ENCODE measurements at regions not wholly inside any gene's neighbourhood (a gene's known extent, or its start where the extent isn't known, plus 50 kb on each side); places are given as distances from the start of the nearest gene placed in this dataset.
A peak's percentile ranks its signal among the peaks of the same experiment; 100 is the strongest.

DNA sequence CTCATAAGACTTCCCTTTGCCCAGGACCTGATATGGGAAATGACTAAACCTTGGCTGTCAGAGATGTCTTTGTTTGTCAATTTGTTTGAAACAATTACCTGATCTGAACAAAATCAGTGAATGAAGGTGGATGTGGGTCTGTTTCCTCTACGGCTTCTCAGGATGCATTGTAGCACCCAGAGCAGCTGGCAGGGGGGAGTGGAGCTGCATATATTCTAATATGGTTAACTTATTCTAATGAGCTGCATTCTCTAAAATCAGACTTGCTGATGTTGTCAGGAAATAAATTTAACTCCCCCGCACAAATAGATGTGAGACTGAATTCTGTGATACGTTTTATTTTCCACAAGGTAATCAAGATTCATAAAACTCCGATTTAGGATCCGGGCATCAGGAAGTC, 665.4 kb downstream of the MAT2B start:
- DNase-seq (ENCODE audit: low read depth) = no peak
- in situ Hi-C loops (cut with HindIII; ENCODE audit: low sequenced_read_pairs) = no loop called here
- TF ChIP-seq, protein P1, sequence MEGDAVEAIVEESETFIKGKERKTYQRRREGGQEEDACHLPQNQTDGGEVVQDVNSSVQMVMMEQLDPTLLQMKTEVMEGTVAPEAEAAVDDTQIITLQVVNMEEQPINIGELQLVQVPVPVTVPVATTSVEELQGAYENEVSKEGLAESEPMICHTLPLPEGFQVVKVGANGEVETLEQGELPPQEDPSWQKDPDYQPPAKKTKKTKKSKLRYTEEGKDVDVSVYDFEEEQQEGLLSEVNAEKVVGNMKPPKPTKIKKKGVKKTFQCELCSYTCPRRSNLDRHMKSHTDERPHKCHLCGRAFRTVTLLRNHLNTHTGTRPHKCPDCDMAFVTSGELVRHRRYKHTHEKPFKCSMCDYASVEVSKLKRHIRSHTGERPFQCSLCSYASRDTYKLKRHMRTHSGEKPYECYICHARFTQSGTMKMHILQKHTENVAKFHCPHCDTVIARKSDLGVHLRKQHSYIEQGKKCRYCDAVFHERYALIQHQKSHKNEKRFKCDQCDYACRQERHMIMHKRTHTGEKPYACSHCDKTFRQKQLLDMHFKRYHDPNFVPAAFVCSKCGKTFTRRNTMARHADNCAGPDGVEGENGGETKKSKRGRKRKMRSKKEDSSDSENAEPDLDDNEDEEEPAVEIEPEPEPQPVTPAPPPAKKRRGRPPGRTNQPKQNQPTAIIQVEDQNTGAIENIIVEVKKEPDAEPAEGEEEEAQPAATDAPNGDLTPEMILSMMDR (IDR thresholded peaks at IDR 0.05; ENCODE audit: low read depth, low read length, missing control alignments) = no peak
- no peak overlapping the region for H3K4me3 ChIP-seq (ENCODE audit: low read depth, low read length)

DNA sequence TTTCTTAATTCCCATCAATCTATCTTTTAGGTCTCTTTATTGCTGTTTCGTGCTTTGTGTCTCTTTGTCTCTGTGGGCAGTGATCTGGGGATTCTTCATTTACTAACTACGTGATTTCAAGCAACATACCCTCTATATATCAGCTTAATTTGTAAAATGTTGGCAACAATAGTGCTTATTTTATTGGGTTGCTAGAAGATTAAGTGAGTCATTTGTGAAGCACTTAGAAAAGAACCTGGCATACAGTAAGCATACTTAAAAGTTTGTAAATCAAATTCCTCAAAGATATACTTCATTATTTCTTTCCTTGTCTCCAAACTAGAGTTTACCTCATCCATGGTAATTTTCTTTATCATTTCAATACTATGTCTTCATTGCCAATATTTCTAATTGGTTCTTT, 669.7 kb downstream of the MAT2B start:
- no peak overlapping the region for H3K4me3 ChIP-seq (ENCODE audit: low read depth, low read length)
- DNase-seq (ENCODE audit: low read depth) = peak; percentile 18
- in situ Hi-C loops (cut with HindIII; ENCODE audit: low sequenced_read_pairs) = no loop called here
- TF ChIP-seq, protein P1 (IDR thresholded peaks at IDR 0.05; ENCODE audit: low read depth, low read length, missing control alignments) = no peak

DNA sequence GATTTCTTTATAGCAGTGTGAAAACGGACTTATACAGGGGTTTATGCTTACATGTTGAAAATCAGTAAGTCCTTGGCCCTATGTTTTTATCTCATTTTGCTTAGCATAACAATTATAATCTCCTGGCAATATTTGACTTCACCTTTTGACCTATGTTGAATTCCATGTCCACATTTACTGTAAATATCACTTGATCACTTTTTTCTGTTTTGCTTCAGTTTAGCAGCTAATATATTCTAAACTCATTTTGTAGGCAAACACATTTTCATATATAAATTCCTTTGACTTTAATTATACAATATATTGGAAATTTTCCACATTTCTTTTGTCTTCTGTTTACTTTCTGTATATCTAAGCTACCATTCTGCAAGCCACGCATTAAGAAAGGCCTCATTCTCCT, 674.0 kb downstream of the MAT2B start:
- TF ChIP-seq, protein P1 (IDR thresholded peaks at IDR 0.05; ENCODE audit: low read depth, low read length, missing control alignments) = no peak
- no peak overlapping the region for H3K4me3 ChIP-seq (ENCODE audit: low read depth, low read length)

DNA sequence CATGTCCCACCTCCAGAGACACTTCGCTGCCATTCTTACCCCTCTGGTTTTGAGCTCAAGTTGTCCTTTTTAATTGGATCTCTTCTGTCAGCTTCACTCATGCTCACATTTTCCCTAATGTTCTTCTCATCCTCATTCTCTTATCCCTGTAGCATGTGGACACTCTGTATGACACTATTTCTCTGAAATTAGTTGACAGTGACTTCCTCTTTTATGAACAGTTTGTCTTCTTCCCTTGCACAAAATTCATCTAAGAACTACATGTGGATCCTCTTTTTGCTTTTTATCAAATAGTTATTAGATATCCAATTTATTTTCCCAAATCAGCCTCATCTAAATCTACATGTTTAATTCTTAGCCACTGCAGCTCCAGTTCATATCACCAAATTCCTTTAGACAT, 676.2 kb downstream of the MAT2B start:
- DNase-seq (ENCODE audit: low read depth) = no peak
- in situ Hi-C loops (cut with HindIII; ENCODE audit: low sequenced_read_pairs) = no loop called here
- TF ChIP-seq, protein P1 (IDR thresholded peaks at IDR 0.05; ENCODE audit: low read depth, low read length, missing control alignments) = no peak
- no peak overlapping the region for H3K4me3 ChIP-seq (ENCODE audit: low read depth, low read length)

More for the DNA sequence above, 674.0 kb downstream of the MAT2B start:
- in situ Hi-C loops (cut with HindIII; ENCODE audit: low sequenced_read_pairs) = no loop called here
- no peak for DNase-seq (ENCODE audit: low read depth)

DNA sequence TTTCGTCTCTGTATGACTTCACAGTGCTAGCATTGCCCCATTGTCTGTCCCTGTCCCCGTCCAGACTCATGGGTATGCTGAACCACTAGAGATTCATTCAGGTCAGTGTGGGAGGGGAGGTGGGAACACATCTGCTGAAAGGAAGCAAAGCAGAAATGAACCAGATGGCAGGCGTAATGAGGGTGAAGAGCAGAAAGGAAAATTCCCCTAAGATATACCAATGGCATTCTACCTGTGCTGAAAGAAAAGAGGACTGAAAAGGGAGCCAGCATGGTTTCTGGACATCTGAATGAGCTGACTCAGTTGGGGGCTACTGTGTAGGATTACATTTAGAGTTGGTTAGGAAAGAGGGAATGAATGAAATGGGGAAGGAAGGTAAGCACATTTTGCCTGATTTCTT, 678.7 kb downstream of the MAT2B start:
- TF ChIP-seq, protein P1 (IDR thresholded peaks at IDR 0.05; ENCODE audit: low read depth, low read length, missing control alignments) = no peak
- in situ Hi-C loops (cut with HindIII; ENCODE audit: low sequenced_read_pairs) = no loop called here
- DNase-seq (ENCODE audit: low read depth) = no peak
- H3K4me3 ChIP-seq (ENCODE audit: low read depth, low read length) = no peak overlapping the region

DNA sequence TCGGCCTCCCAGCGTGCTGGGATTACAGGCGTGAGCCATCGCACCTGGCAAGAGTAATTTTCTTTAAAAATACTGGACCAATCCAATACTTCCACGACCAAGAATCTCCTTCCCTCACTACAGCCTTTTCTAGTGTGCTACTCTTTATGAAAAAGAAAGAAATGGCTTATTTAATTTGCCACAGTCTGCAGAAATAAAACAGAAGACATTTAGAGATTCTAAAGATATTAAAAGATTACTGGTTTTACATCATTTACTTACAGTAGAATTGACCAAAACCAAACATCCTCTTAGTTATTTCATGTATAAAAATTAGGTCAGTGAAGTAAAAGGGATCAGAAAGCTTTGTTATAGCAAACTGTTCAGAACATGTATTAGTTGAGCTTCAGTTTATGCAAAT, 679.6 kb downstream of the MAT2B start:
- DNase-seq (ENCODE audit: low read depth) = no peak
- in situ Hi-C loops (cut with HindIII; ENCODE audit: low sequenced_read_pairs) = no loop called here
- no peak overlapping the region for H3K4me3 ChIP-seq (ENCODE audit: low read depth, low read length)
- TF ChIP-seq, protein P1 (IDR thresholded peaks at IDR 0.05; ENCODE audit: low read depth, low read length, missing control alignments) = no peak

DNA sequence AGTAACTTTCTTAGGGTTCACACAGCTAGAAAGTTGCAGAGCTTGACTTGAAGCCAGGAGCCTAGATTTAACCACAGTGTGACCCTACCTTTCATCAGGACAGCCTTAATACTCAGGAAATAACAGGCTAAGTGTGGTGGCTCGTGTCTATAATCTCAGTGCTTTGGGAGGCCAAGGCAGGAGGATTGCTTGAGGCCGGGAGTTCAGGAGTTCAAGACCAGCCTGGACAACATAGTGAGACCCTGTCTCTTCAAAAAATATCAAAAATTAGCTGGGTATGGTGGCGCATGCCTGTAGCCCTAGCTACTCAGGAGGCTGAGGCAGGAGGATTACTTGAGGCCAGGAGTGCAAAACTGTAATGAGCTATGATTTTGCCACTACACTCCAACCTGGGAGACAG, 681.1 kb downstream of the MAT2B start:
- in situ Hi-C loops (cut with HindIII; ENCODE audit: low sequenced_read_pairs) = no loop called here
- no peak overlapping the region for H3K4me3 ChIP-seq (ENCODE audit: low read depth, low read length)
- DNase-seq (ENCODE audit: low read depth) = no peak
- TF ChIP-seq, protein P1 (IDR thresholded peaks at IDR 0.05; ENCODE audit: low read depth, low read length, missing control alignments) = no peak

Data from astrocyte of the cerebellum (primary cell).